H1 (cell line): ENCODE measurements at regions not wholly inside any gene's neighbourhood (a gene's known extent, or its start where the extent isn't known, plus 50 kb on each side); places are given as distances from the start of the nearest gene placed in this dataset.

Experiments used
- CTCF ChIA-PET: fragments of 300-600 bp; sonication (Branson Sonifier 250); formaldehyde crosslinking; loops from one replicate; lab custom pipeline; 2021; ENCODE audit not compliant: partially characterized antibody; lab: Charles Lee
- POLR2A ChIA-PET: fragments of 300-600 bp; sonication (Branson Sonifier 250); formaldehyde crosslinking; loops from one replicate; lab custom pipeline; 2021; ENCODE audit warnings: inconsistent platforms; ENCODE audit not compliant: partially characterized antibody; lab: Charles Lee
- DNase-seq, 2 experiments: peaks; one replicate each; pipeline versions ENCODE4 v3.0.0 to v3.0.0-alpha.2; 2010 to 2022; ENCODE audit warnings: low spot score in 2 of 2, low read depth in 1 of 2, mixed read lengths in 1 of 2
- FAIRE-seq: peaks from 2 replicates; lab custom pipeline; 2011; peaks lifted over from hg19 to GRCh38; lab: Jason Lieb, UNC
- H2AFZ ChIP-seq: 2 replicates; pipeline ENCODE4 v1.8.1; 2012; ENCODE audit warnings: low read length, inconsistent platforms
- H2AK5ac ChIP-seq: 2 replicates; pipeline ENCODE4 v1.6.1; 2013; ENCODE audit warnings: low read depth, low read length
- H2BK120ac ChIP-seq: replicated peaks from 2 replicates; pipeline ENCODE3; 2013; ENCODE audit warnings: low read depth, low read length, inconsistent platforms
- H2BK12ac ChIP-seq: 2 replicates; pipeline ENCODE4 v1.6.1; 2013; ENCODE audit warnings: low read depth, low read length
- H2BK15ac ChIP-seq: 2 replicates; pipeline ENCODE4 v1.6.1; 2013; ENCODE audit warnings: low read length
- H2BK20ac ChIP-seq: 2 replicates; pipeline ENCODE4 v1.6.1; 2013; ENCODE audit warnings: low read length
- H2BK5ac ChIP-seq: 2 replicates; pipeline ENCODE4 v1.6.1; 2013; ENCODE audit warnings: low read depth, low read length
- H3K14ac ChIP-seq: 2 replicates; pipeline ENCODE4 v1.6.1; 2013; ENCODE audit warnings: inconsistent platforms; ENCODE audit not compliant: insufficient read length
- H3K18ac ChIP-seq: 2 replicates; pipeline ENCODE4 v1.6.1; 2013; ENCODE audit warnings: low read length; ENCODE audit errors: extremely low read depth
- H3K23ac ChIP-seq: 2 replicates; pipeline ENCODE4 v1.6.1; 2013; ENCODE audit warnings: inconsistent platforms; ENCODE audit not compliant: insufficient read length
- H3K23me2 ChIP-seq: 2 replicates; pipeline ENCODE4 v1.6.1; 2013; ENCODE audit warnings: low read depth, low read length
- H3K27ac ChIP-seq: 2 replicates; pipeline ENCODE4 v1.6.1; 2011; ENCODE audit warnings: low read depth, low read length, inconsistent platforms
- H3K27me3 ChIP-seq, 4 experiments: replicated peaks in 1 of 4; 1 replicate in 1 of 4; 2 replicates in 3 of 4; pipeline versions ENCODE4 v1.6.1 to v1.8.1; 2011 to 2013; ENCODE audit warnings: low read length in 3 of 4, mild to moderate bottlenecking in 3 of 4, inconsistent platforms in 2 of 4, mixed read lengths in 2 of 4, moderate library complexity in 1 of 4; ENCODE audit not compliant: control insufficient read depth in 3 of 4, insufficient read depth in 3 of 4; ENCODE audit errors: extremely low read depth in 1 of 4
- H3K36me3 ChIP-seq, 4 experiments: 2 replicates each; pipeline versions ENCODE4 v1.6.1 to v1.8.1; 2011 to 2013; ENCODE audit warnings: mild to moderate bottlenecking in 4 of 4, low read length in 3 of 4, moderate library complexity in 2 of 4, control low read depth in 1 of 4, inconsistent platforms in 1 of 4; ENCODE audit not compliant: insufficient read depth in 4 of 4, control insufficient read depth in 2 of 4
- H3K4ac ChIP-seq: replicated peaks from 2 replicates; pipeline ENCODE3; 2013; ENCODE audit warnings: low read length, low read depth, mixed read lengths, inconsistent platforms; ENCODE audit not compliant: insufficient read length
- H3K4me1 ChIP-seq, 4 experiments: replicated peaks in 1 of 4; 1 replicate in 1 of 4; 2 replicates in 3 of 4; pipeline versions ENCODE4 v1.6.1 to v1.8.1; 2011 to 2013; ENCODE audit warnings: low read length in 3 of 4, inconsistent platforms in 2 of 4, mixed read lengths in 1 of 4; ENCODE audit not compliant: insufficient read depth in 4 of 4, control insufficient read depth in 3 of 4
- H3K4me2 ChIP-seq, 2 experiments: 2 replicates each; pipeline versions ENCODE4 v1.6.1 to v1.8.1; 2011 to 2013; ENCODE audit warnings: low read depth in 2 of 2, low read length in 2 of 2, control low read depth in 1 of 2, inconsistent platforms in 1 of 2, mild to moderate bottlenecking in 1 of 2; ENCODE audit not compliant: insufficient read depth in 1 of 2
- H3K4me3 ChIP-seq, 4 experiments: fragments of 200-600, 300-600 bp in 1 of 4; sonication (generic), shearing (Covaris generic), sonication (Bioruptor Twin) in 1 of 4; 2 replicates each; pipeline versions ENCODE4 v1.5.1 to v1.8.1; 2011 to 2016; ENCODE audit warnings: low read length in 4 of 4, low read depth in 3 of 4, control low read depth in 2 of 4, inconsistent platforms in 2 of 4, mild to moderate bottlenecking in 2 of 4, mixed read lengths in 1 of 4, moderate library complexity in 1 of 4; ENCODE audit not compliant: insufficient read depth in 2 of 4; ENCODE audit errors: extremely low read depth in 1 of 4
- H3K56ac ChIP-seq: replicated peaks from 2 replicates; pipeline ENCODE3; 2013; ENCODE audit warnings: low read depth, mild to moderate bottlenecking, mixed read lengths, low read length, inconsistent platforms; ENCODE audit not compliant: insufficient read length
- H3K79me1 ChIP-seq: 2 replicates; pipeline ENCODE4 v1.6.1; 2013; ENCODE audit warnings: low read depth, low read length, control low read depth
- H3K79me2 ChIP-seq, 2 experiments: 2 replicates each; pipeline versions ENCODE4 v1.6.1 to v1.8.1; 2012 to 2013; ENCODE audit warnings: low read length in 2 of 2, mild to moderate bottlenecking in 2 of 2, inconsistent platforms in 1 of 2; ENCODE audit not compliant: insufficient read depth in 2 of 2, control insufficient read depth in 1 of 2
- H3K9ac ChIP-seq, 4 experiments: replicated peaks in 1 of 4; 1 replicate in 1 of 4; 2 replicates in 3 of 4; pipeline versions ENCODE4 v1.6.1 to v1.8.1; 2011 to 2013; ENCODE audit warnings: low read depth in 3 of 4, low read length in 3 of 4, control low read depth in 2 of 4, mild to moderate bottlenecking in 2 of 4, moderate library complexity in 2 of 4, inconsistent platforms in 1 of 4; ENCODE audit errors: extremely low read depth in 1 of 4
- H3K9me3 ChIP-seq, 2 experiments: 2 replicates each; pipeline versions ENCODE4 v1.6.1 to v1.8.1; 2012 to 2013; ENCODE audit warnings: mild to moderate bottlenecking in 2 of 2, moderate library complexity in 2 of 2, control low read depth in 1 of 2, inconsistent platforms in 1 of 2, low read depth in 1 of 2, low read length in 1 of 2, mixed read lengths in 1 of 2; ENCODE audit not compliant: insufficient read depth in 2 of 2
- H4K20me1 ChIP-seq, 2 experiments: replicated peaks in 1 of 2; 2 replicates each; pipeline versions ENCODE3 to v1.8.1; 2011 to 2013; ENCODE audit warnings: inconsistent platforms in 2 of 2, low read length in 2 of 2, mild to moderate bottlenecking in 1 of 2; ENCODE audit not compliant: insufficient read depth in 2 of 2, control insufficient read depth in 1 of 2
- H4K5ac ChIP-seq: 2 replicates; pipeline ENCODE4 v1.6.1; 2013; ENCODE audit warnings: low read length, low read depth, mixed read lengths, inconsistent platforms; ENCODE audit not compliant: insufficient read length
- H4K8ac ChIP-seq: 2 replicates; pipeline ENCODE4 v1.8.0; 2013; ENCODE audit warnings: mild to moderate bottlenecking, moderate library complexity, low read length, inconsistent platforms; ENCODE audit not compliant: insufficient read depth; ENCODE audit errors: extremely low read depth
- H4K91ac ChIP-seq: replicated peaks from 2 replicates; pipeline ENCODE3; 2013; ENCODE audit warnings: low read length, mixed read lengths, inconsistent platforms; ENCODE audit not compliant: insufficient read length
- BACH1 ChIP-seq: IDR thresholded peaks from 2 replicates; pipeline ENCODE4 v1.6.1; 2012; ENCODE audit warnings: low read length, improper control_type of control experiment
- BCL11A ChIP-seq, 2 experiments: IDR thresholded peaks; one replicate each; pipeline ENCODE4 v1.6.1; 2011; ENCODE audit warnings: low read depth in 2 of 2, low read length in 2 of 2, mild to moderate bottlenecking in 2 of 2
- BRCA1 ChIP-seq: IDR thresholded peaks from 2 replicates; pipeline ENCODE4 v1.6.1; 2012; ENCODE audit warnings: low read depth, low read length, improper control_type of control experiment
- POLR2AphosphoS5 ChIP-seq: IDR thresholded peaks from 2 replicates; pipeline ENCODE4 v1.6.1; 2011; ENCODE audit warnings: low read depth, low read length
- SP4 ChIP-seq: IDR thresholded peaks from 2 replicates; pipeline ENCODE4 v1.6.1; 2012; ENCODE audit warnings: low read length, inconsistent platforms
- TAF1 ChIP-seq: IDR thresholded peaks from 2 replicates; pipeline ENCODE4 v1.6.1; 2011; ENCODE audit warnings: mild to moderate bottlenecking, low read depth, low read length
- TCF12 ChIP-seq: IDR thresholded peaks from 2 replicates; pipeline ENCODE4 v1.6.1; 2011; ENCODE audit warnings: low read depth, mild to moderate bottlenecking, low read length
- ZNF274 ChIP-seq: IDR thresholded peaks from 2 replicates; pipeline ENCODE4 v1.7.0; 2012; ENCODE audit warnings: low read length, borderline replicate concordance; ENCODE audit errors: extremely low read depth
- WGBS, 2 experiments: shearing (Covaris generic) in 1 of 2; methylation state at CpG; one replicate each; pipeline versions ENCODE4 v1.1.6 to v1.1.7; 2013 to 2015; ENCODE audit warnings: low lambda C conversion rate in 2 of 2, mixed read lengths in 2 of 2, inconsistent platforms in 1 of 2, low coverage in 1 of 2, missing lambda C conversion rate in 1 of 2; ENCODE audit not compliant: insufficient replicate concordance in 2 of 2, insufficient coverage in 1 of 2, insufficient read length in 1 of 2; ENCODE audit errors: extremely low coverage in 1 of 2, missing lambda C conversion rate in 1 of 2; 5-methylcytosine and 5-hydroxymethylcytosine counted together

DNA sequence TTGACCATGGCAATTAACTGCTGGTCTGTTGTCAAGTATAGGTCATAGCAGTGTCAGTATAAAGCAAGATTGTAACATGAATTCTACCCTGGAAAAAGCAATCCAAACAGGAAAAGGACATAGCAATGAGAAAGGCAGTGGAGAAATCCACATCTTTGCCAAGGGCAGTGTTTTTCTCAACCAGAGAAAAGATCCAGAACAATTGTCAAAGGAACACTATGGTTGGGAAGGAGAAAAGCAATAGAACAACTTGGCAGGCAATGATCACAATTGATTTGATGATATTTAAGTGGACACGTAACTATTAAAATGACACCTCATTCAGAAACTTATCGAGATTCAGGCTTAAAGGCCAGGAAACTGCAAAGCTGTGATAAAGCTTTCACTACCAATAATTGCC is 271.1 kb downstream of the DIPK2A start:
- no peak overlapping the region for H2BK15ac ChIP-seq
- no peak overlapping the region for H2BK120ac ChIP-seq
- H3K14ac ChIP-seq: no peak overlapping the region
- no peak overlapping the region for H2BK20ac ChIP-seq
- no peak overlapping the region for H3K9ac ChIP-seq
- H3K9me3 ChIP-seq: no peaks in the 10 kb centered on the region
- WGBS, 2 experiments: 100% methylated on average over 2 of the region's 2 CpGs; no CpG with 5 or more reads in 1 of the 2 experiments
- no peak overlapping the region for H3K27ac ChIP-seq
- H3K79me1 ChIP-seq: no peaks in the 10 kb centered on the region
- DNase-seq (no peak), FAIRE-seq (no peak)
- H4K91ac ChIP-seq: no peak overlapping the region
- no peak overlapping the region for H2BK5ac ChIP-seq
- H3K23ac ChIP-seq: no peak overlapping the region
- no peak overlapping the region for H3K4me2 ChIP-seq
- H3K23me2 ChIP-seq: no peaks in the 10 kb centered on the region
- H2BK12ac ChIP-seq: no peak overlapping the region
- no peak overlapping the region for H2AK5ac ChIP-seq
- no peaks in the 10 kb centered on the region for H3K4me1 ChIP-seq
- POLR2A ChIA-PET: no interaction called here
- H3K4me3 ChIP-seq: no peak overlapping the region
- no peaks in the 10 kb centered on the region for H3K27me3 ChIP-seq
- no peaks in the 10 kb centered on the region for H4K20me1 ChIP-seq
- no peaks in the 10 kb centered on the region for H3K79me2 ChIP-seq
- no peak overlapping the region for H3K4ac ChIP-seq
- CTCF ChIA-PET: no interaction called here
- H4K8ac ChIP-seq: no peak overlapping the region
- no peak overlapping the region for H2AFZ ChIP-seq
- no peak overlapping the region for H3K18ac ChIP-seq
- H3K36me3 ChIP-seq: no peaks in the 10 kb centered on the region
- no peak overlapping the region for H4K5ac ChIP-seq
- H3K56ac ChIP-seq: no peak overlapping the region
- TF ChIP-seq ZNF274 (no peak), TAF1 (no peak), TCF12 (no peak), BACH1 (no peak), BRCA1 (no peak), POLR2AphosphoS5 (no peak), BCL11A (IDR thresholded peaks at IDR 0.05; ENCODE audit: low read depth in 2 of 2, low read length in 2 of 2) (no peak), SP4 (no peak)
